Stimulated activated CD4-positive, alpha-beta T cell treated with anti-CD3 and anti-CD28 coated beads, Interleukin-4, amount 100 ng/mL, for 48 hours (primary cell): ENCODE measurements at regions not wholly inside any gene's neighbourhood (a gene's known extent, or its start where the extent isn't known, plus 50 kb on each side); places are given as distances from the start of the nearest gene placed in this dataset.
"Not testable (repeated sequence)": the region's sequence is repeated elsewhere in the genome, so short reads cannot be mapped to it uniquely, and the experiment has no call there.

ENCODE experiments used
- DNase-seq, 2 donors: peaks; one replicate each; pipeline ENCODE4 v3.0.0-alpha.2; 2020; ENCODE audit warnings: low read depth in 2 of 2

DNA sequence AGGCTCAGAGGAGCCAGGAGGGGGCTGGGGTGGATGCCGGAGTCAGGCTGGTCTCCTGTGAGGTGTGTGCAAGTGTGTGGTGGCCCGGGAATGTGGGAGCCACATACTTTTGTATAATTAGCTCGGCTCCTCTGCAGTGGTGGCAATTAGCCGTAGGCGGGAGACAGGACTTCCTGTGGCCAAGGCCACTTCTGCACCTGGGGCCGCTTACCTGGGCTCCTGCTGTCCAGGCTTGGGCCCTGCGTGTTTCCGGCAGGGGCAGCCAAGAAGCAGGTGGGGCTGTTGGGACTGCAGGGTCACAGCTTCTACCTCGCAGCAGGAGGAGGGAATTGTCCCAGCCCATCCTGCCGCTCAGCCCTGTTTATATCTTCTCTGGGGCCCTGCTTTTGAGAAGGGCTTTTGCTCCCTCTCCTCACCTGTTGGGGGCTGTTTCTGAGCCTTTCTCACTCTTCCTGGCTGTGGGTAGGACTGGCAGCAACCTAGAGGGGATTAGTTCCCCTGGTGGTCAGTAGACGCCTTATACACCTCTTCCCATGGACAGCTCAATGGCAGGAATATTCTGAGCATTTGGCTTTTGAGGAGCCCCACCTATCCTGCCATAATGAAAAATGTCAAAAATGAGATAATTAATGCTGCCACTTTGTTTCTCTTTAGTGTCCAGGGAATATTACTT lies 145.4 kb upstream of the PITX1 start:
- DNase-seq: no peak

- no peak for DNase-seq
Observed at GRCh38 chr5:135178476-135179155, 144.6 kb upstream of the PITX1 start.

DNA sequence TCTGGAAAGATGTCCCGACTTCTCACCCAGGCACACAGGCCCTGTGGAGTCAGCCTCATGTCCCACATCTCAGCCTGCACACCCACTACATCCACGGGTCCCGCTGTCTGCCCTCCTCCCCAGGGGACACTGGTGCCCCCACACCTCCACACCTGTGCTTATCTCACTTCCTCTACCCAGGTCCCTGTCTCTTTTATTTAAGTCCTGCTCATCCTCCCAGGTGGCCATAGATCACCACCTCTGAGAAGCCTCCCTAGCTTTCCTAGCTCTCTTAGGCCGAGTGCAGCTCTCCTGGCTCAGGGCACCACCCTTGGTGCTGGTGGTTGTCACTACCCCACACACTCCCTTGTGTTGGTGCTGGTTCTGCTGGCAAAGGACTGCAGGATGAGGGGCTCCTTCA lies 143.6 kb upstream of the PITX1 start:
- DNase-seq: no peak

GRCh38 chr5:135176991-135177390 lies 143.0 kb upstream of the PITX1 start:
- DNase-seq: no peak

DNA sequence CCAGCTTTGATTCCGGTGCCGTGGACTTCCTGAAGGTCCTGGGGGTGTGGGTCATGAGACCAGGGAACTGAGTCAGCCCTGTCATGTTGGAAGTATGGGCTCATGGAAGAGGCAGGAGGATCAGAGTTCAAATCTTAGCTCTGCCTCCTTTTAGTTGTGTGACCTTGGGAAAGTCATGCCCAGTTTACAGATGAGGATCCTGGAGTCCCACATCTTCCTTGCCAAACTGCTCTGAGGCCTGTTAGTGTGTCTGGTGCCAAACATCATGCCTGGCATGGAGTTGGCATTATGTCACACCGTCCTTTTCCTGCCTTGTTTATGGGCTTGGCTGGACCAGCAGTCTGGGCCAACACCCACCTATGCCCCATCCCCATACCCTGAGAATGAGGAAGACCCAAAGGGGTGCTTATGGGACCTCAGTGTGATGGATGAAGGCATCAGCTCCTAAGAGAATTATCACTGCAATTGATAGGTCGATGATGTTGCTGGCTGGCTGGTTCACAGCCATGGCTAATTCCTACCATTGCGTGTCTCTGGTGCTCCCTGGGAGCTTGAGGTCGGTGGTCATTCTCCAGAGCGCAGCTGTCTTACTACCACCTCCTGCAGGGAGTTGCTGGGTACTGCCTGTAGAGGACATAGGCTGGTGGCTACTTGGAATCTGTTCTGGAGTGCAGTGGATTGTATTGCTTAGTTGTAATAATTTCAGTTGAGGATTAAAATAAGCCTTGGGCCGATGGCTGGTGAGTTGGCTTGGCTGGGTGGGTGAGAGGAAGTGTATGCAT lies 140.5 kb upstream of the PITX1 start:
- DNase-seq: no peak

GRCh38 chr5:135173662-135174290 lies 139.7 kb upstream of the PITX1 start:
- no peak for DNase-seq

DNA sequence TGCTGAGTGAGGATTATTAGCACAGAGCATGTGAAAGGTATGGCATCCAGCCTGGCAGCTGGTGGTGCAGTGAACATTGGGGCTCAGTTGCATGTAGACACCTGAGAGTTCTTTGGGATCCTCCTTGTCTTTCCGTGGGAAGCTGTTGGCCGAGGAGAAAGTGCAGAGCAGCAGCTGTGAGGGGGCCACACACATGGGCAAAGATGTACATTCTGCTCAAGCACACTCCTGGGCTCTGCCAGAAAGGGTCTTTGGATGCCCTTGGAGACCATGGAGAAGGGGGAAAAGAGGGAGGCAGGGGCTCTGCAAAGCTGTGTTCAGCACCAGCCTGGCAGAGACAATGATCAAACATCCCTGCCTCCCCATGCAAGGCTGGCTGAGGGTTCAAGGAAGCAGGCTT lies 138.7 kb upstream of the PITX1 start:
- no peak for DNase-seq

- DNase-seq: no peak
Observed at GRCh38 chr5:135171336-135171735, 137.3 kb upstream of the PITX1 start.

DNA sequence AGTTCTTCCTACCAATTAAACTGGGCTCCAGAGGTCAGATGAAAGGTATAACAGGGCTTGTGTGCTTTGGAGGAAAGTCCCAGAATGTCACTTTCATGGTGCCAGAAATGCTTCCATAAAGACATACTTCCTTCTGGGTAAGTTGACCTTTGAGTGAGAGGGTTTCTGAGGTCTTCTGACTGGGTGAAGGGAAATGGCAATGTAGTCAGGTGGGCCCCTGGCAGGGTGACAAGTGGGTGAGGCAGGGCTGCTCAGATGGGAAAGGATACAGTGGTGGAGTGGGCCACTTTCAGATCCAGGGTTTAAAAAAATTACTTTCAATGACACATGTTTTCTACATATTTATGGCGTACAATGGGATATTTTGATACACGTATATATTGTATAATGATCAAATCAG lies 136.5 kb upstream of the PITX1 start:
- DNase-seq: no peak

DNA sequence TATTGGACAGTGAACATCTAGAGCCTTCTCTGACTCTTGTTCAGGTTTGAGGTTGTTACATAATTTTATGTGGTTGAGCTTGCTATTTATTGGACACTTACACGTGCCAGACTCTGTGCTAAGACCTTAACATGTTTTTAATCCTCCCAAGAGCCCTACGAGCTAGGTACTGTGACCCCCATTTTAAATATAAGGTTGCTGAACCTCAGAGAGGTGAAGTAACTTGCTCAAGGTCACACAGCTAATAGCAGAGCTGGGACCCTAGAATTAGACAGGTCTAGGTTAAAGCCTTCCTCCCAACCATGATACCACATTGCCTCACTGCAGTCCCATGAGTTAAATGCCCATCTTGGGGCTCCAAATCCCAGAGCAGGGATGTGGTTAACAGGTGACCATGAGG lies 135.7 kb upstream of the PITX1 start:
- DNase-seq: no peak

DNA sequence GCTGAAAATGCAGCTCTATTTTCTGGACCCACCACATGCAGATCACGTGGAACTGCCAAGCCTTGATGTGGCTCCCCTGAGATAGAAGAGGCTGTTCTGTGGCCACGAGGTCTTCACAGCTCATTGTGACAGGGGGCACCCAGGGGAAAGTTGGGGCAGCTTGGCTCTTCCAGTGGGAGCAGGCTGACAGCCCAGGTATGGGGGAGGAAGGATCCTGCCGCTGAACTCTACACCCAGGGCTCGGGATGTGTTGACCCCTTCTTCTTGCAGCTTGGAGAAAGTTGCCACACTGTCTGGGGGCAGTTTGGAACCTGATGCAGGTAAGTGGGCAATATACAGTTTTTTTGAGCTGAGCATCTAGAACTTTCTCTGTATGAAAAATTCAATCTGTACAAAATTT lies 133.6 kb upstream of the PITX1 start:
- no peak for DNase-seq

- not testable (repeated sequence) for DNase-seq
Observed at GRCh38 chr5:135164873-135165614, 131.0 kb upstream of the PITX1 start.

GRCh38 chr5:135163964-135164363 lies 129.9 kb upstream of the PITX1 start:
- no peak for DNase-seq

DNA sequence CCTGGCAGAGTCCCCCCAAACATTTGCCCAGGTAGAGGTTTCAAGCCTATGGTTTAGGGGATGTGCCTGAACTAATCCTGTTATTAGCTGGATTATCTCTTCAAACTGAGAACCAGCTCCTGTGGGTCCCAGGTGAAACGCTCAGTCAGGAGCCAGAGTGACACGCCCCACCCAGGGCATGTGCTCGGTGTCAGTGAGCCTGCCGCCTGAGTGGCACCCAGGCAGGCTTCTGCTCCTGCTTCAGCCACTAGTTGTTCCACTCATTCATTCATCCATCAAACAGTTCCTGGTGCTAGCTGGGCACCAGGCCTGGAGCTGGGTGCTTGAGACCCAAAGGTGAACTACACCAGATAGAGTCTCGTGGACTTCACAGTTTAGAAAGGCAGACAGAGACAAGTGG lies 129.4 kb upstream of the PITX1 start:
- DNase-seq: no peak

- DNase-seq: no peak
Observed at GRCh38 chr5:135162661-135163265, 128.7 kb upstream of the PITX1 start.

- no peak for DNase-seq
Observed at GRCh38 chr5:135161221-135161620, 127.2 kb upstream of the PITX1 start.

- no peak for DNase-seq
Observed at GRCh38 chr5:135160036-135160675, 126.1 kb upstream of the PITX1 start.

DNA sequence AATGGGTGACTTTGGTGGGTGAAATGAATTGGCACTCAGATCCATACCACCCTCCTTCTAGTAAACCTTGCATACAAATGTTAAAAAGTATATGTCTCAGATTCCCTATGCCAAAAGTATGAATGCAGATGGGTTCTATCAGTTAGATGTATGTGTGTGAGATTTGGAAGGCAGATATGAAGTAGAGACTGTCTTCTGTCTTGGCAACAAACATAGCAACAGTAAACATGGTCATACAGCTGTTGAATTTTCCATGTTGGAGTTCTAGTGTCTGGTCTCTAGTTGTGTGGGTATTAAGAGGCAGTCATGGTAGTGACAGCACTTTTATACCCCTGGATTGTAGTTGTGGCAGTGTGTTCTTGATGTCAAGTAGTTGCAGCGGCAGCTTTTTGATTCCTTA lies 125.6 kb upstream of the PITX1 start:
- no peak for DNase-seq

- no peak for DNase-seq
Observed at GRCh38 chr5:135158982-135159381, 125.0 kb upstream of the PITX1 start.

DNA sequence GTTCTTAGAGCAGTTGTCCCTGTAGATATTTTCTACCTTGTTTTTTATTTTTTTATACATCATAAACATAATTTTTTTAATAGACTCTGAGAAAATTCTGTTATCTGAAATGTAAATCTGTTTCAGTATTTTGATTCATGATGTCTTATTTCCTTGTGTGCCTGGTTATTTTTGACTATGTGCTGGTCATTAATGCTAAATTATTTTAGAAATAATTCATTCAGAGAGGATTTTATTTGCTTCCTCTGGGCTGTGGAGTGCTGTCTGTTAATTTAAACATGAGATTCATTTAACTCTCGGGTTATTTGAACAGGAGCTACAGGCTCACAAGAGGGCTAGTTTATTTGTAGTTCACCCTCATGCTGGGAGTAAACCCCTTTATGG lies 124.3 kb upstream of the PITX1 start:
- no peak for DNase-seq
